Lower lobe of right lung (tissue), 2 donors: ENCODE measurements at regions not wholly inside any gene's neighbourhood (a gene's known extent, or its start where the extent isn't known, plus 50 kb on each side); places are given as distances from the start of the nearest gene placed in this dataset.

Source experiments
- ATAC-seq, 2 donors: fragments of 200-7000 bp; cut with Tn5 transposase; one replicate each; pipeline ENCODE4 v1.9.1; 2020 to 2022; ENCODE audit warnings: mild to moderate bottlenecking in 2 of 2, moderate library complexity in 2 of 2
- DNase-seq: peaks from one replicate; pipeline ENCODE4 v3.0.0-alpha.2; 2020
- H3K27ac ChIP-seq: fragments of 200-600 bp; one replicate; pipeline ENCODE4 v1.8.0; 2022
- H3K27me3 ChIP-seq: fragments of 200-600 bp; one replicate; pipeline ENCODE4 v1.8.0; 2022; ENCODE audit warnings: low read depth
- H3K36me3 ChIP-seq: fragments of 200-600 bp; one replicate; pipeline ENCODE4 v1.8.0; 2022; ENCODE audit warnings: mild to moderate bottlenecking
- H3K4me1 ChIP-seq: fragments of 200-600 bp; one replicate; pipeline ENCODE4 v1.8.0; 2022
- H3K4me3 ChIP-seq: fragments of 200-600 bp; one replicate; pipeline ENCODE4 v1.8.0; 2022; ENCODE audit warnings: mild to moderate bottlenecking
- H3K9me3 ChIP-seq: fragments of 200-600 bp; one replicate; pipeline ENCODE4 v1.8.0; 2022
- CTCF ChIP-seq: fragments of 200-600 bp; IDR thresholded peaks from one replicate; pipeline ENCODE4 v1.8.0; 2022; ENCODE audit warnings: antibody characterized with exemption, mild to moderate bottlenecking
- intact Hi-C: fragments of 100-400 bp; cut with DNase I; formaldehyde crosslinking; loops from one replicate; pipeline ENCODE4 v1.11.0; 2022
- donor health status: DM: no; HTN: yes; CAD: no; lungs with severe emphysema.

- no peak for TF ChIP-seq CTCF
- H3K36me3 ChIP-seq: no peaks in the 10 kb centered on the region
- intact Hi-C loops: no loop called here
- H3K27me3 ChIP-seq: no peaks in the 10 kb centered on the region
- H3K9me3 ChIP-seq: peaks cover 3% of the 10 kb centered on the region
- H3K4me1 ChIP-seq: peaks cover 5% of the 10 kb centered on the region
- no peak for ATAC-seq
- H3K4me3 ChIP-seq: no peak overlapping the region
- DNase-seq: no peak
- no peak overlapping the region for H3K27ac ChIP-seq
These were observed 91.7 kb upstream of the FUT8 start for GRCh38 chr14:65320661-65321308.

GRCh38 chr14:65321370-65321875, 91.1 kb upstream of the FUT8 start:
- no peak overlapping the region for H3K27ac ChIP-seq
- H3K36me3 ChIP-seq: no peaks in the 10 kb centered on the region
- no peaks in the 10 kb centered on the region for H3K27me3 ChIP-seq
- DNase-seq (no peak), ATAC-seq (no peak)
- TF ChIP-seq CTCF: no peak
- intact Hi-C loops: no loop called here
- no peak overlapping the region for H3K4me3 ChIP-seq
- no peaks in the 10 kb centered on the region for H3K9me3 ChIP-seq
- peaks cover 5% of the 10 kb centered on the region for H3K4me1 ChIP-seq

- no peak for DNase-seq
- no peak overlapping the region for H3K27ac ChIP-seq
- intact Hi-C loops: no loop called here
These were observed 83.0 kb upstream of the FUT8 start for GRCh38 chr14:65329481-65329880.

GRCh38 chr14:65329911-65330310, 82.6 kb upstream of the FUT8 start:
- Histone ChIP-seq H3K27ac (no peak overlapping the region), H3K9me3 (no peaks in the 10 kb centered on the region), H3K4me1 (peaks cover 17% of the 10 kb centered on the region), H3K27me3 (no peaks in the 10 kb centered on the region), H3K36me3 (no peaks in the 10 kb centered on the region), H3K4me3 (no peak overlapping the region)
- intact Hi-C loops: no loop called here
- no peak for DNase-seq
- TF ChIP-seq CTCF: no peak
- no peak for ATAC-seq

More at GRCh38 chr14:65329481-65329880, 83.0 kb upstream of the FUT8 start:
- ATAC-seq: no peak
- no peak overlapping the region for H3K4me3 ChIP-seq
- no peaks in the 10 kb centered on the region for H3K9me3 ChIP-seq
- H3K27me3 ChIP-seq: no peaks in the 10 kb centered on the region
- no peak for TF ChIP-seq CTCF
- peaks cover 12% of the 10 kb centered on the region for H3K4me1 ChIP-seq
- H3K36me3 ChIP-seq: no peaks in the 10 kb centered on the region

GRCh38 chr14:65330416-65330815, 82.1 kb upstream of the FUT8 start:
- peaks cover 21% of the 10 kb centered on the region for H3K4me1 ChIP-seq

More at GRCh38 chr14:65330416-65330815, 82.1 kb upstream of the FUT8 start:
- DNase-seq: no peak
- no peak for TF ChIP-seq CTCF
- Histone ChIP-seq H3K27ac (no peak overlapping the region), H3K36me3 (no peaks in the 10 kb centered on the region), H3K9me3 (no peaks in the 10 kb centered on the region), H3K4me3 (no peak overlapping the region), H3K27me3 (no peaks in the 10 kb centered on the region)
- no peak for ATAC-seq
- intact Hi-C loops: no loop called here
